VCaP (cell line): ENCODE measurements at regions not wholly inside any gene's neighbourhood (a gene's known extent, or its start where the extent isn't known, plus 50 kb on each side); places are given as distances from the start of the nearest gene placed in this dataset.

Experiments
- H3K27ac ChIP-seq: fragments of 450-650 bp; 2 replicates; pipeline ENCODE4 v1.5.1; 2017
- TF ChIP-seq, protein P1 (sequence below): fragments of 450-650 bp; conservative IDR thresholded peaks from 2 replicates; pipeline ENCODE4 v1.5.1; 2017; ENCODE audit warnings: mild to moderate bottlenecking, moderate library complexity

DNA sequence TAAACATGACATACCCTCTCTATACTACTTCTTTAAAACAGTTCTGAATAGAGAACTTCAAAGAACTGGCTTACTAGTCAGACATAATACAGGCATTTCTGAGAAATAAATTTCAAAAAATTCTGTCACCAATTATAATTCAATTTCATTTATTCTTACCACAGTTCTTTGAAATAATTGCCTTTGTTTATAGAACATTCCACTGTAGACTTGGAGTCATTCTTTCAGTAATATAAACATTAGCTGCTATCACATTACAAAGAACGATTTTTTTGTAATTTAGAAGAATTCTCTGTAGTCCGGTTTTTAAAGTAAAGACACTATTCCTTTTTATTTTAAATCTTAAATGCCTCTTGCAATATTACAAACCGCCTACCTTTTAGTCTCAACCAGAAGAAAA, 146.4 kb upstream of the COL11A1 start:
- TF ChIP-seq, protein P1, sequence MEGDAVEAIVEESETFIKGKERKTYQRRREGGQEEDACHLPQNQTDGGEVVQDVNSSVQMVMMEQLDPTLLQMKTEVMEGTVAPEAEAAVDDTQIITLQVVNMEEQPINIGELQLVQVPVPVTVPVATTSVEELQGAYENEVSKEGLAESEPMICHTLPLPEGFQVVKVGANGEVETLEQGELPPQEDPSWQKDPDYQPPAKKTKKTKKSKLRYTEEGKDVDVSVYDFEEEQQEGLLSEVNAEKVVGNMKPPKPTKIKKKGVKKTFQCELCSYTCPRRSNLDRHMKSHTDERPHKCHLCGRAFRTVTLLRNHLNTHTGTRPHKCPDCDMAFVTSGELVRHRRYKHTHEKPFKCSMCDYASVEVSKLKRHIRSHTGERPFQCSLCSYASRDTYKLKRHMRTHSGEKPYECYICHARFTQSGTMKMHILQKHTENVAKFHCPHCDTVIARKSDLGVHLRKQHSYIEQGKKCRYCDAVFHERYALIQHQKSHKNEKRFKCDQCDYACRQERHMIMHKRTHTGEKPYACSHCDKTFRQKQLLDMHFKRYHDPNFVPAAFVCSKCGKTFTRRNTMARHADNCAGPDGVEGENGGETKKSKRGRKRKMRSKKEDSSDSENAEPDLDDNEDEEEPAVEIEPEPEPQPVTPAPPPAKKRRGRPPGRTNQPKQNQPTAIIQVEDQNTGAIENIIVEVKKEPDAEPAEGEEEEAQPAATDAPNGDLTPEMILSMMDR, result no peak
- no peak overlapping the region for H3K27ac ChIP-seq

DNA sequence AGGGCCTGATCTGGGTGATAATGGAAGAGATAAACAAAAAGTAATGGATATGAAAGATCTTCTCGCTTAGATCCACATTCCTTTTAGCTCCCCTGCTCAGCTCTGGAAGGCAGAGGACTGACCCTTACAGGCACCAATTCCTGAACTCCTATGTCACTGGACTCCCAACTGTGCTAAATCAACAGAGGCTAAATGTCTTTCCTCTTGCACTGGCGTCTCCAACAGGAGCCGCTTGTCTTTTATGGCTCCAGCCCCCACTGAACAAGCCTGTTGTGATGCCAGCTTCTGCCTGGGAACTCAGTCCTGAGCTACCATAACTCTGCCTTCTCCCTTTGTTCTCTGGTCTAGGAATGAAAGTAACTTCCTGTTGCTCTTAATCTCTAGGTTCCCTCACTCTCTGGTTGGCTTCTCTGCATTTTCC, 142.1 kb upstream of the COL11A1 start:
- no peak overlapping the region for H3K27ac ChIP-seq

DNA sequence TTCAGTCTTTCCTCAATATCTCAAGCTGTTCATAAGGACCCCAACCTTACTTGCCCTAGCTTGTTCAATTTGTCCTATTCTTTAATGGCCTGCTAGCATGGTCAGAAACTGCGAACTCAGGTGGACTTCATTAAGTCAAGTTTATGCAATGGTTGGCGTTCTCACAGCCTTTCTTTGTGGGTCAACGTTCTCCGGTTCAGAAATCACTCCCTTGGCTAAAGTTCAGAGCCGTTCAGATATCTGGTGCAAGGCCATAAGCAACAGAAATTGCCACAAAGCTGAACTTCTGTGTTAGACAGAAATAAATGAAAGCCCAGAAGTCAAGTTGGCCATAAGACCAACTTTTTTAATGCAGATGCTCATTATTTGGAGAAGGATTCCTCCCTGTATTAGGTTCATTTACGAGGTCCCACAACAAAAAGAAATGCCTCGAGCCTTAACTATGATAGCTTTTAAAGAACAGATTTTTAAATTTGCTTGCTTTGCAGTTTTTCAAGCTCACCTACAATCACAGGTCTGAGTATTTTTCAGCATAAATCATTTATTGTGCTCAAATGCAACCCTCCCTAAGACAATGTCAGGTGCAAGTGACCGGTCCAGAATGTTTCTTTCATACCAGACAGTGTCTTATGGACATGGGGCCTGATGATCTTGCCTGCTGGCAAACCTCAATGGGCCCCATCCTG, 140.2 kb upstream of the COL11A1 start:
- H3K27ac ChIP-seq, result no peak overlapping the region
- TF ChIP-seq, protein P1, result no peak

More for the DNA sequence above, 142.1 kb upstream of the COL11A1 start:
- TF ChIP-seq, protein P1, result no peak

DNA sequence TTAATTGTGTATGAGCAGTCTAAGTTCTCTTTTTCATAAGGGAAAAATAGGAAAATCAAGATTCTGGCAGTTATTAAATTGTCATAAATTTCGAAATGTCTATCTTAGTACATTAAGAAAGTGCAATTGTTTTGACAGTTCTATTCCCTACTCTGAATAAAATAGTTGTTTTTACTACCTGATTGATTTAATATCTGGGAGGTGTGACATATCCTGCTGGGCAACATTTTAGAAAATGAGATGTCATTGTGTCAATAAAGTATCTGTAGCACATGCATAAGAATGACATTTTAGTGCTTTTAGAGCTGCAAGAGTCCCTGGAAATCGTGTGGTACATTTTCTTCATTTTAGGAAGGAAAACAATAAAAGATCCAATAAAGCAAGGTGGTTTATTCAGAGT, 139.2 kb upstream of the COL11A1 start:
- TF ChIP-seq, protein P1, result no peak
- no peak overlapping the region for H3K27ac ChIP-seq

DNA sequence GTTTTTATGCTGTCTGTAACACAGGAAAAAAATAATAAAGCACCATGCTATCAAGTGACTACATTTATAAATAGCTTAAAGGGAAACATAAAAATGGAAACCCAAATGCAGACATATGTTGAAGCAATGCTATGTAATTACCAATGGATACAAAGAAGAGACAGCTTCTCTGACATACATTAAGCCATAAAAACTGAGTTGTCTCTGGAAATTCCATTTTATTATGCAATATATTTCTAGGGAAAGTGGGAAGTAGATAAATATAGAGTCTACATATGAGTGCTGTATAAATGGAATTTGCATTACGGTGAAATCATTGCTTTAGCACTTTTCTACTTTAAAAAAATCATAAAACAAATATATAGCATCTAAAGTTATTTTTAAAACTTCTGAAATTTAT, 135.2 kb upstream of the COL11A1 start:
- TF ChIP-seq, protein P1, result no peak
- H3K27ac ChIP-seq, result no peak overlapping the region

DNA sequence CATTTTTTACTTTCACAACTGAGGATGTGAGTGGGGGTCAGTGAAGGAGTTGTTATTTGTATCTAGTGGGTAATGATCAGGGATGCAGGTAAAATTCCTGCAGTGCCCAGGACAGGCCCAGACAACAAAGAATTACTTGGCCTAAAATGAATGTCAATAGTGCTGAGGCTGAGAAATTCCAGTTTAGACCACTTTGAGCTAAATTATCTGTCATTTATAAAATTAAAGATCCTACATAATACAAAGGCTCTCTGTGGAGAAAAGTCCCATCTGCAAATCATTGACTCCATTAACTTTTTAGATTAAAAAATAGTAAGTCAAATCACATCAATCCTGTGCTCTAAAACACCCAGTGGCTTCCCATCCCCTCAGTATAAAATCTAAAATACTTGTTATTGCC, 130.7 kb upstream of the COL11A1 start:
- H3K27ac ChIP-seq, result no peak overlapping the region
- TF ChIP-seq, protein P1, result no peak

DNA sequence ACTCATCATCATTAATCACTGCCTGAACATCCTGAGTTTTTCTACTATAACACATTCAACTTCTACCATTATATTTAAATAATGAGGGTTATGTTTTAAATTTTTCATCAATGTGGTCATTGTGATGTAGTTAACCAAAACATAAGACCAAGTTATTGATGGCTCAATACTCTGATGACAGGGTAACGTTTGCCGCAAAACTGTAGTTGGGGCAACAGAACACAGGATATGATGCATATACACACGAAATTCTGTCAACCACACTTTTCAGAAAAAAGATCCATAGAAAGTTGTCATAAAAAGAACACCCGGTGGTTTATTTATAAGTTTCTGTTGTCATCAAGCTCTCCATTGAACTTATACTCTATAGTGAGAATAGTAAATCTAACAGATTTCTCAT, 121.7 kb upstream of the COL11A1 start:
- TF ChIP-seq, protein P1, result no peak
- H3K27ac ChIP-seq, result no peak overlapping the region
